ENCODE measurements at regions not wholly inside any gene's neighbourhood (a gene's known extent, or its start where the extent isn't known, plus 50 kb on each side); places are given as distances from the start of the nearest gene placed in this dataset.
A peak's percentile ranks its signal among the peaks of the same experiment; 100 is the strongest.

GRCh38 chrX:125404667-125405160 is 85.0 kb downstream of the TEX13C start (continued):
- TF ChIP-seq ZNF639 (CRISPR knock-in tag; conservative IDR thresholded peaks at IDR 0.05 in 1 of 2, IDR thresholded peaks at IDR 0.05 in 1 of 2): peak in 1 of 2 experiments; percentile 40; a peak in 1 of 4 replicates
- no peak for TF ChIP-seq ATF6 (CRISPR knock-in tag; IDR thresholded peaks at IDR 0.05)
- no peak for TF ChIP-seq FOS (IDR thresholded peaks at IDR 0.05; ENCODE audit: extremely low read depth, insufficient read length)
- TF ChIP-seq CSDE1 (IDR thresholded peaks at IDR 0.05): no peak
- TF ChIP-seq MAX (CRISPR knock-in tag; IDR thresholded peaks at IDR 0.05): no peak
- no peak for TF ChIP-seq STAG1 (CRISPR knock-in tag; IDR thresholded peaks at IDR 0.05; ENCODE audit: borderline replicate concordance)
- TF ChIP-seq NFE2 (IDR thresholded peaks at IDR 0.05; ENCODE audit: low read depth): peak; percentile 65
- TF ChIP-seq TCF7 (IDR thresholded peaks at IDR 0.05; ENCODE audit: borderline replicate concordance): no peak
- TF ChIP-seq PML (IDR thresholded peaks at IDR 0.05; ENCODE audit: low read length): peak; percentile 95
- TF ChIP-seq ATF3 (IDR thresholded peaks at IDR 0.05): peak; percentile 62; the same call in 1 of the 2 replicates
- no peak for TF ChIP-seq ATF3 (CRISPR knock-in tag; conservative IDR thresholded peaks at IDR 0.05)
- TF ChIP-seq MEF2D (tag; conservative IDR thresholded peaks at IDR 0.05; ENCODE audit: low read depth): peak; percentile 46; the same call in 1 of the 2 replicates
- TF ChIP-seq L3MBTL2 (IDR thresholded peaks at IDR 0.05): peak; percentile 65
- peak; percentile 24; the same call in 1 of the 2 replicates for TF ChIP-seq ZNF239 (CRISPR knock-in tag; IDR thresholded peaks at IDR 0.05)
- TF ChIP-seq CBFA2T2 (conservative IDR thresholded peaks at IDR 0.05): peak; percentile 97
- no peak for TF ChIP-seq GMEB1 (CRISPR knock-in tag; IDR thresholded peaks at IDR 0.05)
- TF ChIP-seq SAP30 (IDR thresholded peaks at IDR 0.05; ENCODE audit: borderline replicate concordance, insufficient read depth, low read depth, low read length, poor library complexity, severe bottlenecking): no peak
- no peak for TF ChIP-seq ZNF57 (CRISPR knock-in tag; IDR thresholded peaks at IDR 0.05)
- no peak for TF ChIP-seq SMARCA5 (IDR thresholded peaks at IDR 0.05)
- peak; percentile 91 for TF ChIP-seq STAT5A (IDR thresholded peaks at IDR 0.05; ENCODE audit: borderline replicate concordance, low read length)
- TF ChIP-seq ETV1 (tag; conservative IDR thresholded peaks at IDR 0.05; ENCODE audit: low read depth): 0 out of 2 replicates have a peak, but pooled peaks have one; percentile 29
- TF ChIP-seq MEIS2 (IDR thresholded peaks at IDR 0.05; ENCODE audit: partially characterized antibody): peak; percentile 96
- peak; percentile 96 for TF ChIP-seq CEBPB (tag; IDR thresholded peaks at IDR 0.05)
- peak; percentile 80 for TF ChIP-seq ZNF175 (CRISPR knock-in tag; IDR thresholded peaks at IDR 0.05; ENCODE audit: low read depth)
